SK-N-MC (cell line): ENCODE measurements at regions not wholly inside any gene's neighbourhood (a gene's known extent, or its start where the extent isn't known, plus 50 kb on each side); places are given as distances from the start of the nearest gene placed in this dataset.

ENCODE experiments used
- EZH2 ChIP-seq: fragments of 200-600 bp; sonication (generic); IDR thresholded peaks from one replicate; pipeline ENCODE4 v1.6.1; 2017; ENCODE audit warnings: antibody characterized with exemption
- FOXP2 ChIP-seq: optimal IDR thresholded peaks from 2 replicates; pipeline ENCODE3; 2011; ENCODE audit warnings: mild to moderate bottlenecking, moderate library complexity; ENCODE audit not compliant: insufficient read depth; ENCODE audit errors: extremely low read length, control extremely low read depth
- POLR2AphosphoS5 ChIP-seq: IDR thresholded peaks from 2 replicates; pipeline ENCODE4 v1.6.1; 2012; ENCODE audit warnings: mild to moderate bottlenecking, low read depth, low read length, borderline replicate concordance

GRCh38 chr16:54359081-54359480 is 72.5 kb upstream of the IRX3 start:
- TF ChIP-seq EZH2 (no peak), POLR2AphosphoS5 (no peak), FOXP2 (no peak)
